ENCODE measurements at regions not wholly inside any gene's neighbourhood (a gene's known extent, or its start where the extent isn't known, plus 50 kb on each side); places are given as distances from the start of the nearest gene placed in this dataset.

DNA sequence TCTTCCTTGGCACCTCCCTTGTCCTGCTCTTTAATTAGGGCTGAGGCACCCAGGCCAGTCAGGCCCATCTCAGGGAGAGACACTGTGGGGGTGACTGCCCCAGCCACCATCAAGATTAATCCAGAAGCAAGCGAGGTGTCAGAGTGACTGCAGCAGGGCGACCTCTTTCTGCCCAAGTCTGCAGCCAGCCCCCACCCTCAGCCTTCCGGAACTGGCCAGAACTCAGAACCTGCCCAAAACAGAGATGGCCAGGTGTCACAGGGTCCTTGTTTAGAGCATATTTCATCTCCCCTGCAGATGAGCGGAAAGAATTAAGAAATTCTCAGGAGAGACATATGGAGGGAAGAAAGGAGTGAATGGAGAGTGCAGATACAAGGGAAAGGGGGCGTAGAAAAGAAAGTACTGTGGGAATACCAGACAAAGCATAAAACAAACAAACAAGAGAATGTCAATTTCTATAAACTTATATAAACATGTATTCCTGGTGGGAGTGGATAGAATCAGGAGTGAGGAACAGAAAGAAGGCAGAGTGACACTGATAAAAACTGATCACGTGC is 188.8 kb upstream of the NRP1 start:
- no peaks in the 10 kb centered on the region for H4K20me1 ChIP-seq (ENCODE audit: control insufficient read depth, insufficient read depth, low read depth, low read length)
- H3K4me3 ChIP-seq (ENCODE audit: low read length): no peak overlapping the region
- no peaks in the 10 kb centered on the region for H3K4me1 ChIP-seq (ENCODE audit: control insufficient read depth, low read length)
- no peaks in the 10 kb centered on the region for H3K27me3 ChIP-seq (ENCODE audit: control insufficient read depth, low read length)
- H3K79me2 ChIP-seq (ENCODE audit: control insufficient read depth, low read length): no peaks in the 10 kb centered on the region
- H3K27ac ChIP-seq (ENCODE audit: low read depth, low read length): no peak overlapping the region
- H3K36me3 ChIP-seq (ENCODE audit: control insufficient read depth, low read length): no peaks in the 10 kb centered on the region
- H3F3A ChIP-seq (ENCODE audit: control insufficient read depth, insufficient read depth): no peaks in the 10 kb centered on the region
- H3K9me2 ChIP-seq (replicated peaks; ENCODE audit: control insufficient read depth, low read length): no peaks in the 10 kb centered on the region
- TF ChIP-seq EZH2phosphoT487 (IDR thresholded peaks at IDR 0.05; ENCODE audit: borderline replicate concordance, low read length): no peak
- TF ChIP-seq, protein P1, sequence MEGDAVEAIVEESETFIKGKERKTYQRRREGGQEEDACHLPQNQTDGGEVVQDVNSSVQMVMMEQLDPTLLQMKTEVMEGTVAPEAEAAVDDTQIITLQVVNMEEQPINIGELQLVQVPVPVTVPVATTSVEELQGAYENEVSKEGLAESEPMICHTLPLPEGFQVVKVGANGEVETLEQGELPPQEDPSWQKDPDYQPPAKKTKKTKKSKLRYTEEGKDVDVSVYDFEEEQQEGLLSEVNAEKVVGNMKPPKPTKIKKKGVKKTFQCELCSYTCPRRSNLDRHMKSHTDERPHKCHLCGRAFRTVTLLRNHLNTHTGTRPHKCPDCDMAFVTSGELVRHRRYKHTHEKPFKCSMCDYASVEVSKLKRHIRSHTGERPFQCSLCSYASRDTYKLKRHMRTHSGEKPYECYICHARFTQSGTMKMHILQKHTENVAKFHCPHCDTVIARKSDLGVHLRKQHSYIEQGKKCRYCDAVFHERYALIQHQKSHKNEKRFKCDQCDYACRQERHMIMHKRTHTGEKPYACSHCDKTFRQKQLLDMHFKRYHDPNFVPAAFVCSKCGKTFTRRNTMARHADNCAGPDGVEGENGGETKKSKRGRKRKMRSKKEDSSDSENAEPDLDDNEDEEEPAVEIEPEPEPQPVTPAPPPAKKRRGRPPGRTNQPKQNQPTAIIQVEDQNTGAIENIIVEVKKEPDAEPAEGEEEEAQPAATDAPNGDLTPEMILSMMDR (IDR thresholded peaks at IDR 0.05; ENCODE audit: low read depth, low read length, poor library complexity, severe bottlenecking): no peak
- H3K4me2 ChIP-seq (ENCODE audit: low read length): no peak overlapping the region
- no peaks in the 10 kb centered on the region for H3K9me3 ChIP-seq (ENCODE audit: control insufficient read depth, insufficient read depth, low read length)

DNA sequence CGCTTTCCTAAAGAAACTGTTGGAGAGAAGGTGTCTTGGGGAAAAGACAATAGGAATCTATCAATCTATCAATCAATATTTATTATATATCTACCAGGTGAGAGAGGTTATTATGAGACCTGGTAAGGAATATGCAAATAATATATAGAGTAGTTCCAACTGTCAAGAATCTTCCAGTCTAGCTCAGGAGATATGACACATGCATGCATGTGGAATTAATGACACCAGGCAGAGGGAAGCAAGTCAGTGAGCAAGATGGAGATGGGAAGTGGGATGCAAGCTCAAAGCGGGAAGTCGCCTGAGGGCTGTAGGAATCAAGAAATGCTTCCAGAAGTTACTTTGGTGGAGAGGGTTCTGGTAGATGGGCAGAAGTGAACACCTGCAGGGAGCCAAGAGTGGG is 187.4 kb upstream of the NRP1 start:
- H3K4me3 ChIP-seq (ENCODE audit: low read length): no peak overlapping the region
- no peak for TF ChIP-seq EZH2phosphoT487 (IDR thresholded peaks at IDR 0.05; ENCODE audit: borderline replicate concordance, low read length)
- TF ChIP-seq, protein P1 (IDR thresholded peaks at IDR 0.05; ENCODE audit: low read depth, low read length, poor library complexity, severe bottlenecking): no peak
- H3K4me2 ChIP-seq (ENCODE audit: low read length): no peak overlapping the region
- no peaks in the 10 kb centered on the region for H3K9me2 ChIP-seq (replicated peaks; ENCODE audit: control insufficient read depth, low read length)
- no peak overlapping the region for H3K27ac ChIP-seq (ENCODE audit: low read depth, low read length)
- no peaks in the 10 kb centered on the region for H3K27me3 ChIP-seq (ENCODE audit: control insufficient read depth, low read length)
- no peaks in the 10 kb centered on the region for H3F3A ChIP-seq (ENCODE audit: control insufficient read depth, insufficient read depth)
- no peaks in the 10 kb centered on the region for H4K20me1 ChIP-seq (ENCODE audit: control insufficient read depth, insufficient read depth, low read depth, low read length)
- no peaks in the 10 kb centered on the region for H3K36me3 ChIP-seq (ENCODE audit: control insufficient read depth, low read length)
- H3K79me2 ChIP-seq (ENCODE audit: control insufficient read depth, low read length): no peaks in the 10 kb centered on the region
- H3K9me3 ChIP-seq (ENCODE audit: control insufficient read depth, insufficient read depth, low read length): no peaks in the 10 kb centered on the region
- no peaks in the 10 kb centered on the region for H3K4me1 ChIP-seq (ENCODE audit: control insufficient read depth, low read length)

DNA sequence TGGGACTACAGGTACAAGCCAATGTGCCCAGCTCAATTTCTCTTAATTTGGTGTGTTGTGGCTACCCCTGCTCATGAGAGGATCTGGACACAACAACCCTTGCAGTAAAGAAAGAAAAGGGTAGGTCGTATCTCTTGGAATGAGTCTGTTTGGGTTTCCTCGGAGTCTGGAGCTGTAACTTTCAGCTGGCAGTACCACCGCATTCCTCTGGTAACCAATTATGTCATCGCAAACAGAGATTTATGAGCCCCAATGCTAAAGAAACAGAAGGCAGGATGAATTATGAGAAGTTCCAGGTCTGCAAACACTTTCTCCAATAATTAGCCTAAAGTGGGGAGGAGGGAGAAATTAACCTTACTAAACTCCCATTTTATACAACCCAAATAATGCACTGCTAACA is 186.6 kb upstream of the NRP1 start:
- Histone ChIP-seq H3K9me3 (ENCODE audit: control insufficient read depth, insufficient read depth, low read length) (no peaks in the 10 kb centered on the region), H3K9me2 (replicated peaks; ENCODE audit: control insufficient read depth, low read length) (no peaks in the 10 kb centered on the region), H3K4me3 (ENCODE audit: low read length) (no peak overlapping the region), H3K27ac (ENCODE audit: low read depth, low read length) (no peak overlapping the region), H3K27me3 (ENCODE audit: control insufficient read depth, low read length) (no peaks in the 10 kb centered on the region), H4K20me1 (ENCODE audit: control insufficient read depth, insufficient read depth, low read depth, low read length) (no peaks in the 10 kb centered on the region), H3F3A (ENCODE audit: control insufficient read depth, insufficient read depth) (no peaks in the 10 kb centered on the region), H3K4me1 (ENCODE audit: control insufficient read depth, low read length) (no peaks in the 10 kb centered on the region), H3K4me2 (ENCODE audit: low read length) (no peak overlapping the region), H3K36me3 (ENCODE audit: control insufficient read depth, low read length) (no peaks in the 10 kb centered on the region), H3K79me2 (ENCODE audit: control insufficient read depth, low read length) (no peaks in the 10 kb centered on the region)
- no peak for TF ChIP-seq EZH2phosphoT487 (IDR thresholded peaks at IDR 0.05; ENCODE audit: borderline replicate concordance, low read length)
- TF ChIP-seq, protein P1 (IDR thresholded peaks at IDR 0.05; ENCODE audit: low read depth, low read length, poor library complexity, severe bottlenecking): no peak
